ENCODE measurements at regions not wholly inside any gene's neighbourhood (a gene's known extent, or its start where the extent isn't known, plus 50 kb on each side); places are given as distances from the start of the nearest gene placed in this dataset.

DNA sequence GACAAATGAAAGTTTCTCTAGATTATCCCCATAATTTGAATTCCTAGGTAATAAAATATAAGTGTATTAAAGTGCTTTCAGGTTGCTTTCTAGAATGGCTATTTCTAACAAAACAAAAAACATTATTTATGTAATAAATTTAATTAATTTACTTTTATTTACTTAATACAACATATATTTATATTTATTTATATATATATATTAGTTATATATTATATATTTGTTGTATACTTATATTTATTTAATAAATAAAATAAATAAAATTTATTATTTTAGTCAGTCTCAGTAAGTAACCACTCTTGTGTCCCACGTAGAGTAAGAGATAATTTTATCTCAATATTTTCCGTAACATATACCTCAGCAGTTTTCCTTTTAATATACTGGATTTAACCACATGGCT is 1031.6 kb upstream of the CNTN5 start (continued):
- no peak for TF ChIP-seq ZNF592 (IDR thresholded peaks at IDR 0.05)
- TF ChIP-seq CREM (IDR thresholded peaks at IDR 0.05; ENCODE audit: low read depth) = no peak

DNA sequence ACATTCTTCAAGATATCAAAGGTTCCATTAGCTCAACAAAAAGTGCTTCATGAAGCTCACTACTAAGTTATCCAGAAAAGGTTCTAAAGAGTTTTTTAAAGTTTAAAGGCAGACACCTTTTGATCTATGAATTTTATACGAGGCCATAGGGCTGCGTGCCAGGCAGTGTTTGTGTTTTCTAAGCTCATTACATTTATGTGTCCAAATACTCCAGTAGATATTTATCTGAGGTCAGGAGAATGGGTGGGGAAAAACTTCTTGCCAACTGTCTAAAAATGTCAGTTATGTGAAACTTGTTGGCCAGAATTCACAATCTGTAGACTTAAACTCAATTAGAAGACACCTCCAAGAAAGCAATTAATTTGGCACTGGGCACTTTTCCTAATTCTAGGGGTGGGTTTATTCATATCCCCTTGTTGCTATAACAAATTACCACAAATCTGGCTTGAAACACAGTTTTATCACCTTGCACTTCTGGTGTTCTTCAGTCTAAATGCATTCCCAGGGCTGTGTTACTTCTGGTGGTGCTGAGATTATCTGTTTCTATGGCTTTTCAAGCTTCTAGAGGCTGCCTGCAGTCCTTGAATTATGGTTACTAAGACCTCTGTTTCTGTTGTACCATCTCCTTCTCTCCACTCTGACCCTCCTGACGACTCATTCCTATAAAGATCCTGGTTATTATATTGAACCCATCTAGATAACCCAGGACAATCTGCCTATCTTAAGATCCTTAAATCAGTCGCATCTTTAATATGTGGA is 1030.4 kb upstream of the CNTN5 start:
- Histone ChIP-seq H3K36me3 (ENCODE audit: control insufficient read depth in 2 of 2, insufficient read depth in 2 of 2, low read length in 1 of 2) (no peaks in the 10 kb centered on the region), H3K27me3 (replicated peaks in 1 of 2; ENCODE audit: control insufficient read depth in 2 of 2, insufficient read depth in 2 of 2, low read length in 1 of 2) (no peaks in the 10 kb centered on the region), H3K4me1 (ENCODE audit: control insufficient read depth, insufficient read depth, low read length) (no peaks in the 10 kb centered on the region), H3K27ac (ENCODE audit: control insufficient read depth, insufficient read depth) (no peak overlapping the region), H4K20me1 (ENCODE audit: control insufficient read depth, insufficient read depth) (no peaks in the 10 kb centered on the region), H3K4me3 (no peak overlapping the region), H3K4me2 (ENCODE audit: control insufficient read depth, insufficient read depth) (no peak overlapping the region), H3K79me2 (ENCODE audit: control insufficient read depth, insufficient read depth, low read length) (no peaks in the 10 kb centered on the region), H2AFZ (ENCODE audit: control insufficient read depth, low read depth, low read length) (no peak overlapping the region), H3K9me3 (replicated peaks; ENCODE audit: control insufficient read depth, insufficient read depth, low read length) (no peaks in the 10 kb centered on the region), H3K9ac (ENCODE audit: control insufficient read depth, insufficient read depth, low read length) (no peak overlapping the region)
- RAD21 ChIA-PET (ENCODE audit: unreplicated experiment) = no interaction called here
- POLR2A ChIA-PET = no interaction called here
- 2% methylated on average over 4 of the region's 4 CpGs for WGBS (ENCODE audit: insufficient coverage, insufficient replicate concordance, low lambda C conversion rate, missing lambda C conversion rate)
- no TSS peak for BruUV-seq (replicated peaks)
- SMC1A ChIA-PET (ENCODE audit: uncharacterized antibody, unreplicated experiment) = no interaction called here
- CTCF ChIA-PET = no interaction called here
- TF ChIP-seq SIN3A (IDR thresholded peaks at IDR 0.05; ENCODE audit: low read depth, low read length) = no peak
- no peak for TF ChIP-seq MAX (IDR thresholded peaks at IDR 0.05; ENCODE audit: low read depth, low read length)
- no peak for TF ChIP-seq ZNF207 (IDR thresholded peaks at IDR 0.05; ENCODE audit: borderline replicate concordance)
- TF ChIP-seq NR2F1 (conservative IDR thresholded peaks at IDR 0.05) = no peak
- TF ChIP-seq SMC3 (IDR thresholded peaks at IDR 0.05; ENCODE audit: borderline replicate concordance, low read length) = no peak
- TF ChIP-seq PAX8 (IDR thresholded peaks at IDR 0.05) = no peak
- TF ChIP-seq, protein P1, sequence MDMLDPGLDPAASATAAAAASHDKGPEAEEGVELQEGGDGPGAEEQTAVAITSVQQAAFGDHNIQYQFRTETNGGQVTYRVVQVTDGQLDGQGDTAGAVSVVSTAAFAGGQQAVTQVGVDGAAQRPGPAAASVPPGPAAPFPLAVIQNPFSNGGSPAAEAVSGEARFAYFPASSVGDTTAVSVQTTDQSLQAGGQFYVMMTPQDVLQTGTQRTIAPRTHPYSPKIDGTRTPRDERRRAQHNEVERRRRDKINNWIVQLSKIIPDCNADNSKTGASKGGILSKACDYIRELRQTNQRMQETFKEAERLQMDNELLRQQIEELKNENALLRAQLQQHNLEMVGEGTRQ (IDR thresholded peaks at IDR 0.05; ENCODE audit: borderline replicate concordance, low read depth, low read length) = no peak
- TF ChIP-seq MYC (IDR thresholded peaks at IDR 0.05; ENCODE audit: insufficient read depth, insufficient read length, insufficient replicate concordance, low read length, severe bottlenecking) = no peak
- intact Hi-C loops (cut with micrococcal nuclease; ENCODE audit: unreplicated experiment) = no loop called here
- in situ Hi-C loops (cut with MboI) = no loop called here
- FAIRE-seq (no peak), DNase-seq (ENCODE audit: low read depth, low spot score) (no peak), ATAC-seq (no peak)

Data from GM12878 (cell line).